Trophoblast cell (in vitro differentiated cells and primary cell): ENCODE measurements at regions not wholly inside any gene's neighbourhood (a gene's known extent, or its start where the extent isn't known, plus 50 kb on each side); places are given as distances from the start of the nearest gene placed in this dataset.

Experiments
- DNase-seq, 2 donors: peaks; one replicate each; pipeline ENCODE4 v3.0.0-alpha.2; 2016
- H2AFZ ChIP-seq: 2 replicates; pipeline ENCODE4 v1.6.1; 2013; ENCODE audit warnings: low read length, moderate library complexity, mild to moderate bottlenecking; ENCODE audit not compliant: insufficient read depth, poor library complexity
- H2AK5ac ChIP-seq: 2 replicates; pipeline ENCODE4 v1.6.1; 2013; ENCODE audit warnings: mild to moderate bottlenecking, low read length
- H2BK120ac ChIP-seq: 2 replicates; pipeline ENCODE4 v1.6.1; 2013; ENCODE audit warnings: low read length, mild to moderate bottlenecking, moderate library complexity; ENCODE audit not compliant: insufficient read depth, poor library complexity
- H2BK12ac ChIP-seq: 2 replicates; pipeline ENCODE4 v1.6.1; 2013; ENCODE audit warnings: mild to moderate bottlenecking, low read length, moderate library complexity
- H2BK5ac ChIP-seq: 2 replicates; pipeline ENCODE4 v1.6.1; 2013; ENCODE audit warnings: low read length, low read depth, moderate library complexity, mild to moderate bottlenecking; ENCODE audit not compliant: poor library complexity
- H3K14ac ChIP-seq: 2 replicates; pipeline ENCODE4 v1.6.1; 2013; ENCODE audit warnings: mild to moderate bottlenecking, low read length
- H3K18ac ChIP-seq: 2 replicates; pipeline ENCODE4 v1.6.1; 2013; ENCODE audit warnings: mild to moderate bottlenecking, low read length
- H3K23ac ChIP-seq: 2 replicates; pipeline ENCODE4 v1.6.1; 2013; ENCODE audit warnings: low read length
- H3K27ac ChIP-seq: 2 replicates; pipeline ENCODE4 v1.5.1; 2013; ENCODE audit warnings: low read depth, mild to moderate bottlenecking, inconsistent platforms, low read length, moderate library complexity
- H3K27me3 ChIP-seq: 2 replicates; pipeline ENCODE4 v1.6.1; 2013; ENCODE audit warnings: inconsistent platforms, mild to moderate bottlenecking, low read length, moderate library complexity; ENCODE audit not compliant: insufficient read depth
- H3K36me3 ChIP-seq, 2 experiments: 1 replicate in 1 of 2; 2 replicates in 1 of 2; pipeline ENCODE4 v1.6.1; 2013; ENCODE audit warnings: low read length in 2 of 2, mild to moderate bottlenecking in 2 of 2, moderate library complexity in 1 of 2; ENCODE audit not compliant: insufficient read depth in 2 of 2, control insufficient read depth in 1 of 2
- H3K4ac ChIP-seq: 2 replicates; pipeline ENCODE4 v1.6.1; 2013; ENCODE audit warnings: low read depth, mild to moderate bottlenecking, low read length, moderate library complexity
- H3K4me1 ChIP-seq, 2 experiments: 1 replicate in 1 of 2; 2 replicates in 1 of 2; pipeline ENCODE4 v1.6.1; 2013; ENCODE audit warnings: low read length in 2 of 2, mild to moderate bottlenecking in 2 of 2, moderate library complexity in 1 of 2; ENCODE audit not compliant: insufficient read depth in 2 of 2, control insufficient read depth in 1 of 2
- H3K4me2 ChIP-seq: 2 replicates; pipeline ENCODE4 v1.6.1; 2013; ENCODE audit warnings: inconsistent platforms, mild to moderate bottlenecking, low read length, moderate library complexity
- H3K4me3 ChIP-seq: 2 replicates; pipeline ENCODE4 v1.5.1; 2013; ENCODE audit warnings: mild to moderate bottlenecking, low read depth, low read length, inconsistent platforms
- H3K79me1 ChIP-seq: one replicate; pipeline ENCODE4 v1.6.1; 2013; ENCODE audit warnings: low read length
- H3K79me2 ChIP-seq: 2 replicates; pipeline ENCODE4 v1.6.1; 2013; ENCODE audit warnings: low read length, mild to moderate bottlenecking; ENCODE audit not compliant: control insufficient read depth, insufficient read depth, poor library complexity
- H3K9ac ChIP-seq: 2 replicates; pipeline ENCODE4 v1.6.1; 2013; ENCODE audit warnings: mild to moderate bottlenecking, low read length
- H3K9me3 ChIP-seq: 2 replicates; pipeline ENCODE4 v1.6.1; 2013; ENCODE audit warnings: low read depth, mild to moderate bottlenecking, control low read depth, inconsistent platforms, low read length; ENCODE audit not compliant: insufficient read depth
- H4K12ac ChIP-seq: 2 replicates; pipeline ENCODE4 v1.6.1; 2013; ENCODE audit warnings: low read depth, mild to moderate bottlenecking, low read length, moderate library complexity
- H4K8ac ChIP-seq: 2 replicates; pipeline ENCODE4 v1.6.1; 2013; ENCODE audit warnings: low read depth, mild to moderate bottlenecking, low read length, moderate library complexity
- H4K91ac ChIP-seq: one replicate; pipeline ENCODE4 v1.6.1; 2013; ENCODE audit warnings: low read depth, mild to moderate bottlenecking, low read length, moderate library complexity
- WGBS: extraction: QIAGEN DNeasy Blood & Tissue Kit; methylation state at CpG from one replicate; pipeline ENCODE4 v1.1.7; 2013; ENCODE audit warnings: missing lambda C conversion rate; ENCODE audit not compliant: insufficient read length, insufficient coverage; ENCODE audit errors: extremely low coverage; 5-methylcytosine and 5-hydroxymethylcytosine counted together

DNA sequence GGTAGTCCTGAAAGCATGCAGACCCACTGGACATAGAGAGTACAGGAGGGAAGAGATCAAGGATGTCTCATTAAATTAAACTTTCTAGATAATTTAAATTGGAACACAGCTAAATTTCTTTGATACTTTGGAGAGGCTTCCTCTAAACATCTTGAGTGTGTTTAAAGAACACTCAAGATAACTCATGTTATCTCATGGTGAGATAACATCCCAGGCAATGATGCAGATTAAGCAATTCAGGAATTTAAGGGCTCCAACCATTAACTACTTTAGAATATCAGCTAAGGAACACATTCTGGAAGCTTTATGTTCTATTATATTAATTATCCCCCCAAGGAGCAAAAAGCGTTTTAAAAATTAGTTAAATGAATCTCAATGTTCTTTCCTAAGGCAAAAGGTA, 289.2 kb upstream of the RUNX1 start:
- Histone ChIP-seq H4K12ac (no peak overlapping the region), H4K8ac (no peak overlapping the region), H3K9ac (no peak overlapping the region), H3K23ac (no peak overlapping the region), H3K27ac (no peak overlapping the region), H3K4me1 (no peaks in the 10 kb centered on the region), H3K79me2 (no peaks in the 10 kb centered on the region), H2BK12ac (no peak overlapping the region), H3K14ac (no peak overlapping the region), H3K4ac (no peak overlapping the region), H2AFZ (no peak overlapping the region), H3K79me1 (no peaks in the 10 kb centered on the region), H3K9me3 (no peaks in the 10 kb centered on the region), H2BK120ac (no peak overlapping the region), H3K4me3 (no peak overlapping the region), H3K18ac (no peak overlapping the region), H2BK5ac (no peak overlapping the region), H3K4me2 (no peak overlapping the region), H4K91ac (no peak overlapping the region), H3K36me3 (no peaks in the 10 kb centered on the region), H2AK5ac (no peak overlapping the region), H3K27me3 (no peaks in the 10 kb centered on the region)
- no peak for DNase-seq
- WGBS, result no CpG with 5 or more reads among the region's 1 CpG

DNA sequence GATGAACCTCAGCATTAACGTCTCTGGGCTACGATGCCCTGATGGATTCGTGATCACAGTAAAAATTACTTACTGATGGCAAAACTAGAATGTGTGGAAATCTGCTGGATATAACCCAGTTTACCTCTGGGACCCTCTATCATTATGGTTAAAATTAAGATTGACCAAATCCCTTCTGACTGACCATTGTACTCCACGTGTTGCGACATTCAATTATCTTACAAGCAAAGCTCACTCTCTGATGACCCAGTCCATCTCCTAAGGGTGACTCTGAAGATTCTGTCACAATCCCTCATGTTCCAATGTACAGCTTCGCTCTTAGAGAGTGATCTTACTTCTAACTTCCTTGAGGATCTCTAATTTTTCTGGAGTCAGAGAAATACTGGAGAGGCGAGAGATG, 288.5 kb upstream of the RUNX1 start:
- no peak overlapping the region for H2AFZ ChIP-seq
- WGBS, result no CpG with 5 or more reads among the region's 7 CpGs

DNA sequence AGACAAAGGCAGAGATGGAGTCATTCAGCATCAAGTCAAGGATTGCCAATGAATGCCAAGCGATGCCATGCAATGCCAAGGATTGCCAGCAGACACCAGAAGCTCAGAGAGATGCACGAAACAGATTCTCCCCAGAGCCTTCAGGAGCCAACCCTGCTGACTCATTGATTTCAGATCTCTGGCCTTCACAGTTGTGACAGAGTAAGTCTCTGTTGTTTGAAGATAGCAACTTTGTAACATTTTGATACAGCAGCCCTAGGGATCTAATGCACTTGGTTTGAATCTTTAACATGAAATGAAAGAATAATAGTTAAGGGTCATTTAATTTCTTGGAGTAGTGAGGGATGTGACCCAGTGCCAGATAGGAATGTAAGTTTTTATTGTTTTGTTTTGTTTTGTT, 287.4 kb upstream of the RUNX1 start:
- no peak overlapping the region for H3K9ac ChIP-seq
- no peak overlapping the region for H2AK5ac ChIP-seq
- H2BK120ac ChIP-seq, result no peak overlapping the region
- no peak overlapping the region for H4K91ac ChIP-seq
- no peak overlapping the region for H3K4ac ChIP-seq
- no peak overlapping the region for H3K18ac ChIP-seq
- no peaks in the 10 kb centered on the region for H3K36me3 ChIP-seq
- no peak overlapping the region for H4K12ac ChIP-seq
- no peaks in the 10 kb centered on the region for H3K4me1 ChIP-seq
- no peak overlapping the region for H3K23ac ChIP-seq
- no peak overlapping the region for H2BK12ac ChIP-seq
- no peak overlapping the region for H3K4me2 ChIP-seq
- H3K14ac ChIP-seq, result no peak overlapping the region
- no peak overlapping the region for H3K27ac ChIP-seq
- no peaks in the 10 kb centered on the region for H3K27me3 ChIP-seq
- H4K8ac ChIP-seq, result no peak overlapping the region
- no peak for DNase-seq
- H3K79me2 ChIP-seq, result no peaks in the 10 kb centered on the region
- H3K9me3 ChIP-seq, result no peaks in the 10 kb centered on the region
- H3K79me1 ChIP-seq, result no peaks in the 10 kb centered on the region
- H2BK5ac ChIP-seq, result no peak overlapping the region
- no peak overlapping the region for H2AFZ ChIP-seq
- WGBS, result no CpG with 5 or more reads among the region's 2 CpGs
- no peak overlapping the region for H3K4me3 ChIP-seq

More for the DNA sequence above, 288.5 kb upstream of the RUNX1 start:
- H4K8ac ChIP-seq, result no peak overlapping the region
- no peak overlapping the region for H3K9ac ChIP-seq
- H3K36me3 ChIP-seq, result no peaks in the 10 kb centered on the region
- no peaks in the 10 kb centered on the region for H3K4me1 ChIP-seq
- no peak overlapping the region for H4K12ac ChIP-seq
- no peak for DNase-seq
- no peaks in the 10 kb centered on the region for H3K27me3 ChIP-seq
- H3K79me1 ChIP-seq, result no peaks in the 10 kb centered on the region
- no peak overlapping the region for H2AK5ac ChIP-seq
- H4K91ac ChIP-seq, result no peak overlapping the region
- no peak overlapping the region for H3K23ac ChIP-seq
- no peak overlapping the region for H2BK12ac ChIP-seq
- no peaks in the 10 kb centered on the region for H3K9me3 ChIP-seq
- H2BK120ac ChIP-seq, result no peak overlapping the region
- no peak overlapping the region for H3K27ac ChIP-seq
- no peak overlapping the region for H3K4ac ChIP-seq
- H2BK5ac ChIP-seq, result no peak overlapping the region
- H3K4me3 ChIP-seq, result no peak overlapping the region
- H3K18ac ChIP-seq, result no peak overlapping the region
- no peak overlapping the region for H3K14ac ChIP-seq
- H3K79me2 ChIP-seq, result no peaks in the 10 kb centered on the region
- no peak overlapping the region for H3K4me2 ChIP-seq

DNA sequence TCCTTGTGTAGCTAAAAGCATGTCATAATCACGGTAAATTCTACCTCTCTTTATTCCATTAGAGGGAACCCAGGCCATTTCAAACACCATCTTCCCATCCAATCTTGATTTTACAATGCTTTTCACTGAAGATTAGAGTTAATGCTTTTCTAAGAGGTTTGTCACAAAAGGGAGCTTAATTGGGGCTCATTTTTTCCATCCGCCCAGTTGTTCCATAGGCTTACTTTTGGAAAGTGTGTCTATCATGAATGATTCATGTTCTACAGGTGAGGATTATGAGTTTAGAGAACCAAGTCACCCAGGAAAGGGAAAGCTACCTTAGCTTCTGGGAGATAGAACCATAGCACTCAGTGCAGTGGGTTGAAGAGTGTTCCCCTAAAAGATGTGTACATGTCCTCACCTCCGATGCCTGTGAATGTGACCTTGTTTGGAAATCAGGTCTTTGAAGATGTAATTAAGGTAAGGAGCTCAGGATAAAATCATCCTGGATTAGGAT, 286.9 kb upstream of the RUNX1 start:
- no peaks in the 10 kb centered on the region for H3K36me3 ChIP-seq
- no peak overlapping the region for H2AFZ ChIP-seq
- H3K9ac ChIP-seq, result no peak overlapping the region
- no peak for DNase-seq
- H2BK120ac ChIP-seq, result no peak overlapping the region
- no peak overlapping the region for H3K23ac ChIP-seq
- H3K14ac ChIP-seq, result no peak overlapping the region
- H3K27me3 ChIP-seq, result no peaks in the 10 kb centered on the region
- no peaks in the 10 kb centered on the region for H3K9me3 ChIP-seq
- no peak overlapping the region for H4K91ac ChIP-seq
- no peak overlapping the region for H3K4ac ChIP-seq
- no peaks in the 10 kb centered on the region for H3K79me1 ChIP-seq
- H2BK5ac ChIP-seq, result no peak overlapping the region
- no peaks in the 10 kb centered on the region for H3K79me2 ChIP-seq
- WGBS, result no CpG with 5 or more reads among the region's 3 CpGs
- no peak overlapping the region for H3K4me3 ChIP-seq
- H4K12ac ChIP-seq, result no peak overlapping the region
- H4K8ac ChIP-seq, result no peak overlapping the region
- H2BK12ac ChIP-seq, result no peak overlapping the region
- no peaks in the 10 kb centered on the region for H3K4me1 ChIP-seq
- no peak overlapping the region for H2AK5ac ChIP-seq
- no peak overlapping the region for H3K4me2 ChIP-seq
- H3K27ac ChIP-seq, result no peak overlapping the region
- no peak overlapping the region for H3K18ac ChIP-seq
